ENCODE measurements at regions not wholly inside any gene's neighbourhood (a gene's known extent, or its start where the extent isn't known, plus 50 kb on each side); places are given as distances from the start of the nearest gene placed in this dataset.

DNA sequence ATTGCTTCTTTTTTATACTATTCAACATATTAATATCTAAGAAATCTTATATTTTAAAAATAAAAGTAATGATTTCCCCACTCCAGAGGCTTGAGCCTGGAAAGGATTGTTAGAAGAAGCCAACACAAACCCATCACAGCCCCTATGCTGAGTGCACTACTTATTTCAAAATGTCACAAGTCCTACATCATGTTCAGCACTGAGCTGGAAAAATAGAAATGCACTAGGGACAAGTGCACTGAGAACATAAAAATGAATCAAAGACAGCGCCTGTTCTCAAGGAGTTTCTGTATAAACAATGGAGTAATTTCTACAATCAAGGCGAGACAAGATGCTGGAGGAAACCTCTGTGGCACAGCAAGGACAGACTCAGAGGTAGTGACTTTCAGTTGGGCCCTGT is 155.0 kb downstream of the TXNL1 start:
- TF ChIP-seq, protein P1, sequence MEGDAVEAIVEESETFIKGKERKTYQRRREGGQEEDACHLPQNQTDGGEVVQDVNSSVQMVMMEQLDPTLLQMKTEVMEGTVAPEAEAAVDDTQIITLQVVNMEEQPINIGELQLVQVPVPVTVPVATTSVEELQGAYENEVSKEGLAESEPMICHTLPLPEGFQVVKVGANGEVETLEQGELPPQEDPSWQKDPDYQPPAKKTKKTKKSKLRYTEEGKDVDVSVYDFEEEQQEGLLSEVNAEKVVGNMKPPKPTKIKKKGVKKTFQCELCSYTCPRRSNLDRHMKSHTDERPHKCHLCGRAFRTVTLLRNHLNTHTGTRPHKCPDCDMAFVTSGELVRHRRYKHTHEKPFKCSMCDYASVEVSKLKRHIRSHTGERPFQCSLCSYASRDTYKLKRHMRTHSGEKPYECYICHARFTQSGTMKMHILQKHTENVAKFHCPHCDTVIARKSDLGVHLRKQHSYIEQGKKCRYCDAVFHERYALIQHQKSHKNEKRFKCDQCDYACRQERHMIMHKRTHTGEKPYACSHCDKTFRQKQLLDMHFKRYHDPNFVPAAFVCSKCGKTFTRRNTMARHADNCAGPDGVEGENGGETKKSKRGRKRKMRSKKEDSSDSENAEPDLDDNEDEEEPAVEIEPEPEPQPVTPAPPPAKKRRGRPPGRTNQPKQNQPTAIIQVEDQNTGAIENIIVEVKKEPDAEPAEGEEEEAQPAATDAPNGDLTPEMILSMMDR (IDR thresholded peaks at IDR 0.05), result no peak
- TF ChIP-seq, protein P2, sequence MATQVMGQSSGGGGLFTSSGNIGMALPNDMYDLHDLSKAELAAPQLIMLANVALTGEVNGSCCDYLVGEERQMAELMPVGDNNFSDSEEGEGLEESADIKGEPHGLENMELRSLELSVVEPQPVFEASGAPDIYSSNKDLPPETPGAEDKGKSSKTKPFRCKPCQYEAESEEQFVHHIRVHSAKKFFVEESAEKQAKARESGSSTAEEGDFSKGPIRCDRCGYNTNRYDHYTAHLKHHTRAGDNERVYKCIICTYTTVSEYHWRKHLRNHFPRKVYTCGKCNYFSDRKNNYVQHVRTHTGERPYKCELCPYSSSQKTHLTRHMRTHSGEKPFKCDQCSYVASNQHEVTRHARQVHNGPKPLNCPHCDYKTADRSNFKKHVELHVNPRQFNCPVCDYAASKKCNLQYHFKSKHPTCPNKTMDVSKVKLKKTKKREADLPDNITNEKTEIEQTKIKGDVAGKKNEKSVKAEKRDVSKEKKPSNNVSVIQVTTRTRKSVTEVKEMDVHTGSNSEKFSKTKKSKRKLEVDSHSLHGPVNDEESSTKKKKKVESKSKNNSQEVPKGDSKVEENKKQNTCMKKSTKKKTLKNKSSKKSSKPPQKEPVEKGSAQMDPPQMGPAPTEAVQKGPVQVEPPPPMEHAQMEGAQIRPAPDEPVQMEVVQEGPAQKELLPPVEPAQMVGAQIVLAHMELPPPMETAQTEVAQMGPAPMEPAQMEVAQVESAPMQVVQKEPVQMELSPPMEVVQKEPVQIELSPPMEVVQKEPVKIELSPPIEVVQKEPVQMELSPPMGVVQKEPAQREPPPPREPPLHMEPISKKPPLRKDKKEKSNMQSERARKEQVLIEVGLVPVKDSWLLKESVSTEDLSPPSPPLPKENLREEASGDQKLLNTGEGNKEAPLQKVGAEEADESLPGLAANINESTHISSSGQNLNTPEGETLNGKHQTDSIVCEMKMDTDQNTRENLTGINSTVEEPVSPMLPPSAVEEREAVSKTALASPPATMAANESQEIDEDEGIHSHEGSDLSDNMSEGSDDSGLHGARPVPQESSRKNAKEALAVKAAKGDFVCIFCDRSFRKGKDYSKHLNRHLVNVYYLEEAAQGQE (IDR thresholded peaks at IDR 0.05; ENCODE audit: insufficient read depth in 1 of 2, low read depth in 2 of 2, low read length in 1 of 2), result no peak
- TF ChIP-seq SIN3A (IDR thresholded peaks at IDR 0.05; ENCODE audit: borderline replicate concordance, insufficient read depth, low read depth, low read length), result no peak
- no peak for TF ChIP-seq POLR2AphosphoS5 (IDR thresholded peaks at IDR 0.05; ENCODE audit: low read depth, low read length)

All from Panc1 (cell line).